GM18519 (cell line): ENCODE measurements at regions not wholly inside any gene's neighbourhood (a gene's known extent, or its start where the extent isn't known, plus 50 kb on each side); places are given as distances from the start of the nearest gene placed in this dataset.

Experiments used
- ATAC-seq: cut with Tn5 transposase; IDR thresholded peaks from one replicate; pipeline ENCODE4 v1.9.1; 2021; ENCODE audit warnings: mild to moderate bottlenecking, moderate library complexity; ENCODE audit not compliant: unreplicated experiment, low FRiP score

DNA sequence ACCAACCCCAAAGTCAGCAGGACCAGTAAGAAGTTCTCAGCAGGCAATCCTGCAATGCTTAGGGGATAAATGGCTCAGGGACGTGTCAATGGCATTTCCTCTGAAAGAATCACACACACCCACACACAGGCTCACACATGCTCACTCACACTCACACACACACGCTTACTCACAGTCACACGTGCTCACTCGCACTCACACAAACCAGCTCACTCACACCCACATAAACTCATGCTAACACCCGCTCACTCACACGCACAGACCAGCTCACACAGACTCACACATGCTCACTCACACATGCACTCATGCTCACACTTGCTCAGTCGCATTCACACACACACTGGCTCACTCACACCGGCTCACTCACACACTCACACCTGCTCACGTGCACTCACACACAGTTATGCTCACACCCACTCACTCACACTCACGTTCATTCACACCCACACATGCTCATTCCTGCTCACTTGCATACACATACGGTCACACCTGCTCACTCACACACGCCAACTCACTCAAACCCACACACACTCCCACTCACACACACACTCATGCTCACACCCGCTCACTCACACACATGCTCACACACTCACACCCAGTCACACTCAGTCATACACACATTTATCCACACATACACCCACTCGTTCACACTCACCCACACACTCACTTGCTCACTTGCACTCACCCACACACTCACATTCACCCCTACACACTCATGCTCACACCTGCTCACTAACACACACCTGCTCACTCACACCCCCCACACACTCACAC is 436.8 kb downstream of the BCL11B start:
- no peak for ATAC-seq

DNA sequence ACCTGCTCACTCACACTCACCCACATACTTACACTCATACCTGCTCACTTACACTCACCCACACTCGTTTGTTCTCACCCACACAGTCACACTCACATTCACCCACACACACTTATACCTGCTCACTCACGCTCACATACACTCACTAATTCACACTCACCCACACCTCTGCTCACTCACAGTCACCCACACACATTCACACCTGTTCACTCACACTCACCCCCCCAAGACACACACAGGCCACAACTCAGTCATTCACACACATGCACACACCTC is 436.2 kb downstream of the BCL11B start:
- ATAC-seq = no peak

DNA sequence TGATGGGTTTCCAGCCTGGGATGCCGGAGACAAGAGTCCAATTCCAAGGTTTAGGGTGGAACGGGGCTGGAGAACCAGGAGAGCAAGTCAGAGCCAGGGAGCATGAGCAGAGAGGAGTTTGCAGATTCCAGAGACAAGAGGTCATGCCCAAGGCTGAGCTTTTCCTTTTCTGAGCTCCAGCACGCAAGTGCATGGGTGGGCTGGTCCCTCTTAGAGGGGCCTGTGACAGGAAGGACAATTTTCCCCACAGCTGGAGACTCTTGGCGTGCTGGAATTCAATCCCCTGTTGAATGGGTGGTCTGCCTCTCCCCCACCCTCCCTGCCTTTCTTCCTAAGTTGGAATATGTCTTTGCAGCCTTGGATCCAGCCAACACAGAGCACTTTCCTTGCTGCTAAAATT is 431.9 kb downstream of the BCL11B start:
- ATAC-seq = no peak

DNA sequence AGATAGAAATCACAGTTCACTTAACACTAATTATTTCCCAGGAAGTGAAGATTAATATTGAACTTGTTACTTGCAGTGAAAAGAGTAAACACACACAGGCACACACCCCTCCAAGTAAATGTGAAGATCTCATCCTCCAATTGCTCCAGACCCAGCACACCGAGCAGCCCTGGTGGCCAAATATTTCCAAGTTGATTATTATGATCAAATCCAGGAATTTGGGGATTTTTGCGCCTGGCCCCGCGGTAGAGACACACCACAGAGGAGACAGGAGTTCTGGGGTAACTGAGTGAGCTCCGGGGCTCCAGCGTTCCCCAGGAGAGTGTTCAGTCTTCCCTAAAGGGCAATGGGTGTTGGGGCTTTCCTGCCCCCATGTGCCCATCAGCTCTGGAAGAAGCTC is 431.5 kb downstream of the BCL11B start:
- ATAC-seq = no peak

- no peak for ATAC-seq
Measured at GRCh38 chr14:98844456-98844855, 427.5 kb downstream of the BCL11B start.

DNA sequence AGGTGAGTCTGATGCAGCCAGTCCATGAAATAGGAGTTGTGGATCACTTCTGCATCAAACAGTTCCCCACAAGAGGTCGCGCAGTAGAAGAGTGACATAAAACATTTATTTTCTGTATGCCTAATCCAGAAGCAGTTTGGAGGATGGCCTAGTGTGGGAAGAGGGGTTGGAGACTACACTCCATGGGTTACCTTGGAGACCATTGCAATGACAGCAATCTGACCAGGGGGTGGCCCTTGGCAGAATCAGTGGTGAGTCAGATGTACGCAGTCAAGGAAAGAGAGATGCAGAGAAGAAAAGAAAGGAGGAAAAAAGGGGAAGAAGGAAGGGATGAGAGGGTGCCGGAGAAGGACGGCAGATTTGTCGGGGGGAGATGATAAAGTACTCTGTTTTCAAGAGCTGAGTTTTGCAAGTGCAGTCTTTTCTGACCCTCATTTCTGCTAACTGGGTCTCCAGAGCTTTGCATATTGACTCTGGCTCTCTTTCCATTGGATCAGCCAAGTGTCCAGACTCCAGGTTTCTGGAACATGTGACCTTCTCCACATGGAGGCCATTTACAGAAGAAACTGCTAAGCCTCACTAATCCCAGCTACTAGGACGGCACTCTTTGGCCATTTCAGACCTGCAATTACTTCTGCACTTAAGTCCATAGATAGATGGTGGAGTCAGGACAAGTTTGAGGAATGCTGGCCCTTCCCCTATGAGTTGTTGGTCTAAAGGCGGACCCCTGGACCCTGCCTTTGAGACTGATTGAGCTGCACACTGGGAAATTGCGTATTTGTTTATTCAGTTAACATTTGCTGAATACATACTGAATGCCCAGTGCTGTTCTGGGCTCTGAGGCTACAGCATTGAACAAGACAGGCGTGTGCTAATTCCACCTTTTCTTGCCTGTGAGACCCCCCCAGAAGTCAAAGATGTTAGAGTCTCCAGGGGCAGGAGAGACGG is 424.2 kb downstream of the BCL11B start:
- ATAC-seq = no peak

- ATAC-seq = no peak
Measured at GRCh38 chr14:98853063-98853729, 418.8 kb downstream of the BCL11B start.

- no peak for ATAC-seq
Measured at GRCh38 chr14:98855926-98856715, 415.9 kb downstream of the BCL11B start.

GRCh38 chr14:98858158-98858557 is 413.8 kb downstream of the BCL11B start:
- no peak for ATAC-seq

DNA sequence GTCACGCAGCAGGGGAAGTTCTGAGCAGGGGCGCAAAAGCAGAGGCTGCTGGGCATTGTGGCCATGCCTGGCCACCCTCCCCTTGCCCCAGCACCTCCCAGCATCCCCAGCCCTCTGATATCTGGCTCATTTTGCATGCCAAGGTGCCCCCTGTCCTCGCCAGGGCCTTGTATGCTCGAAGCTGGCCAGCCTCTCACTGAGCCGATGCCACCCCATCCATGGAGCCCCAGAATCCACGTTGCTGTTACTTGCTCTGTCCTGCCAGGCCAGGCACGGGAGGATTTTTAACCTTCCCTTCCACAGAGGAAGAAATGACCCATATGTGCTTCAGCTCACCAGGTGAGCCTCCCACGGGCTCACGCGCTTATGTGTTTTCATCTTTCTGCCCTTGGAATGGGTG is 413.4 kb downstream of the BCL11B start:
- ATAC-seq = no peak

- no peak for ATAC-seq
Measured at GRCh38 chr14:98859301-98859700, 412.7 kb downstream of the BCL11B start.

- ATAC-seq = no peak
Measured at GRCh38 chr14:98864211-98864610, 407.8 kb downstream of the BCL11B start.

- no peak for ATAC-seq
Measured at GRCh38 chr14:98867146-98867545, 404.9 kb downstream of the BCL11B start.

DNA sequence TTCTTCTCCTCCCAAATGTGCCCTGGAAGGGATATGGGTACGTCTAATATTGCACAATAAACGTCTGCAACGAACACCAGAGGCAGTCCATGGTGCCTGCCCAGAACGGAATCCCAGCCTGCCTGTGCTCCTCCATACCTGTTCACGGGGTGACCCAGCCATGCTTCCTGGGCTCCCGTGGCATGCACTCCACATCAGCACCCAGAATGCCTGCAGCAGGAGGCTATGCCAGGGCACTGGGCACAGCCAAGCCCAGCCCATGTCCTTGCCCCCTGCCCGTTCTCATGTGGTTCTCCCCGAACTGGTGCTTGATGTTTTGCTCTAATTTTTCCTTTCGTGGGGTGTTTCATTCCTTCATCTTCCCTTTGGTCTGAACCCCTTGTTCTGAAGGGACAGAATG is 404.3 kb downstream of the BCL11B start:
- no peak for ATAC-seq

GRCh38 chr14:98868866-98869265 is 403.1 kb downstream of the BCL11B start:
- ATAC-seq = no peak

GRCh38 chr14:98871796-98872195 is 400.2 kb downstream of the BCL11B start:
- ATAC-seq = no peak

DNA sequence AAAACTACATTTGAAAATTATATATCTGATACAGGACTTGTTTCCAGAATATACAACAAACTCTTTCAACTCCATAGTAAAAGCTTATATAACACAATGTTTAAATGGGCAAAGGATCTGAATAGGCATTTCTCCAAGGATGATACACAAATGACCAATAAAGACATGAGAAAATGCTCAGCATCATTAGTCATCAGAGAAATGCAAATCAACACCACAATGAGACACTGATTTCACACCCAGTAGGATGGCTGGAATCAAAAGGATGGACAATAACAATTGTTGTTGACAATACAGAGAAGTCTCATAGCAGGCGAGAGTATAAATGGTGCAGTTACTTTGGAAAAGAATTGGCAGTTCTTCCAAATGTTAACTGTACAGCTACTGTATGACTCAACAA is 394.9 kb downstream of the BCL11B start:
- ATAC-seq = no peak

DNA sequence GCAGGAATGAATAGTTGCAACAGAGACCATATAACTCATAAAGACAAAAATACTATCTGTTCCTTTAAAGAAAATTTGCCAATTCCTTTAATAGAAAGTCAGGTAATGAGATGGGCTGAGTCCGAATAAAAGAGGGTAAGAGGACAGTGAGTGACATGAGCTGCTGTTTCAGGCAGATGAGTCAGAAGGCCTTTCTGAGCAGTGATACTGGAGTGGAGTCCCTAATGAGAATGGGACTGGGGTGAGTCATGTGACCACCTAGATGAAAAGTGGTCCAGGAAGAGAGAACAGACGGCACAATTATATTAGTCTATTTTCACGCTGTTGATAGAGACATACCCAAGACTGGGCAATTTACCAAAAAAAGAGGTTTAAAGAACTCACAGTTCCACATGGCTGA is 393.7 kb downstream of the BCL11B start:
- no peak for ATAC-seq

GRCh38 chr14:98886982-98887381 is 385.0 kb downstream of the BCL11B start:
- no peak for ATAC-seq

GRCh38 chr14:98888281-98888680 is 383.7 kb downstream of the BCL11B start:
- no peak for ATAC-seq
